ENCODE measurements at regions not wholly inside any gene's neighbourhood (a gene's known extent, or its start where the extent isn't known, plus 50 kb on each side); places are given as distances from the start of the nearest gene placed in this dataset.

DNA sequence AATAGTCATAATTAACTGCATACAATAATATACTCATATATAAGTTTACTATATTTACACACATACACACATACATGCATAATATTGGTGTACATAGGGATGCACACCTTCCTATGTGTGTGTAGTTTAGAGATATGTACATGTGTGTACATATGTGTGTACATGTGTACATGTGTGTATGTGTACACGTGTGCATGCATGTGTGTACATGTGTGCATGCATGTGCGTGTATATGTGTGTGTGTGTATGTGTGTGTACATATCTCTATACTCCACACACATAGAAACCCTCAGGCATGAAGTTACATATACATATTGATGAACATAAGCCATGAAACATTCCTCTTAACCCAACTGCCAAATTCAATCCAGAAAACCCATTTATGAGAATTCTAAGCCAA, 547.8 kb downstream of the TLR4 start:
- TF ChIP-seq ZNF8 (CRISPR knock-in tag; IDR thresholded peaks at IDR 0.05): no peak
- TF ChIP-seq ZC3H10 (CRISPR knock-in tag; IDR thresholded peaks at IDR 0.05): no peak
- TF ChIP-seq ISL1 (CRISPR knock-in tag; IDR thresholded peaks at IDR 0.05): no peak
- TF ChIP-seq ARNTL (CRISPR knock-in tag; IDR thresholded peaks at IDR 0.05; ENCODE audit: borderline replicate concordance, low read depth): no peak
- TF ChIP-seq ZFP3 (CRISPR knock-in tag; IDR thresholded peaks at IDR 0.05): no peak
- no peak for TF ChIP-seq CSDC2 (CRISPR knock-in tag; IDR thresholded peaks at IDR 0.05)
- TF ChIP-seq, protein P1, sequence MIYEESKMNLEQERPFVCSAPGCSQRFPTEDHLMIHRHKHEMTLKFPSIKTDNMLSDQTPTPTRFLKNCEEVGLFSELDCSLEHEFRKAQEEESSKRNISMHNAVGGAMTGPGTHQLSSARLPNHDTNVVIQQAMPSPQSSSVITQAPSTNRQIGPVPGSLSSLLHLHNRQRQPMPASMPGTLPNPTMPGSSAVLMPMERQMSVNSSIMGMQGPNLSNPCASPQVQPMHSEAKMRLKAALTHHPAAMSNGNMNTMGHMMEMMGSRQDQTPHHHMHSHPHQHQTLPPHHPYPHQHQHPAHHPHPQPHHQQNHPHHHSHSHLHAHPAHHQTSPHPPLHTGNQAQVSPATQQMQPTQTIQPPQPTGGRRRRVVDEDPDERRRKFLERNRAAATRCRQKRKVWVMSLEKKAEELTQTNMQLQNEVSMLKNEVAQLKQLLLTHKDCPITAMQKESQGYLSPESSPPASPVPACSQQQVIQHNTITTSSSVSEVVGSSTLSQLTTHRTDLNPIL (CRISPR knock-in tag; IDR thresholded peaks at IDR 0.05; ENCODE audit: low read depth): no peak
- TF ChIP-seq, protein P2, sequence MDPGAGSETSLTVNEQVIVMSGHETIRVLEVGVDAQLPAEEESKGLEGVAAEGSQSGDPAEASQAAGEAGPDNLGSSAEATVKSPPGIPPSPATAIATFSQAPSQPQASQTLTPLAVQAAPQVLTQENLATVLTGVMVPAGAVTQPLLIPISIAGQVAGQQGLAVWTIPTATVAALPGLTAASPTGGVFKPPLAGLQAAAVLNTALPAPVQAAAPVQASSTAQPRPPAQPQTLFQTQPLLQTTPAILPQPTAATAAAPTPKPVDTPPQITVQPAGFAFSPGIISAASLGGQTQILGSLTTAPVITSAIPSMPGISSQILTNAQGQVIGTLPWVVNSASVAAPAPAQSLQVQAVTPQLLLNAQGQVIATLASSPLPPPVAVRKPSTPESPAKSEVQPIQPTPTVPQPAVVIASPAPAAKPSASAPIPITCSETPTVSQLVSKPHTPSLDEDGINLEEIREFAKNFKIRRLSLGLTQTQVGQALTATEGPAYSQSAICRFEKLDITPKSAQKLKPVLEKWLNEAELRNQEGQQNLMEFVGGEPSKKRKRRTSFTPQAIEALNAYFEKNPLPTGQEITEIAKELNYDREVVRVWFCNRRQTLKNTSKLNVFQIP (CRISPR knock-in tag; IDR thresholded peaks at IDR 0.05; ENCODE audit: borderline replicate concordance, low read depth): no peak
- TF ChIP-seq ZNF565 (CRISPR knock-in tag; conservative IDR thresholded peaks at IDR 0.05; ENCODE audit: low read depth): no peak
- no peak for TF ChIP-seq TOX (CRISPR knock-in tag; IDR thresholded peaks at IDR 0.05; ENCODE audit: borderline replicate concordance)
- TF ChIP-seq TSHZ2 (CRISPR knock-in tag; IDR thresholded peaks at IDR 0.05): no peak
- TF ChIP-seq OSR1 (CRISPR knock-in tag; IDR thresholded peaks at IDR 0.05): no peak
- TF ChIP-seq RARB (CRISPR knock-in tag; IDR thresholded peaks at IDR 0.05): no peak
- TF ChIP-seq PATZ1 (CRISPR knock-in tag; IDR thresholded peaks at IDR 0.05; ENCODE audit: borderline replicate concordance): no peak
- no peak for TF ChIP-seq PPARA (CRISPR knock-in tag; IDR thresholded peaks at IDR 0.05; ENCODE audit: borderline replicate concordance)
- TF ChIP-seq CSRNP3 (CRISPR knock-in tag; IDR thresholded peaks at IDR 0.05): no peak
- TF ChIP-seq ZFP30 (CRISPR knock-in tag; IDR thresholded peaks at IDR 0.05): no peak
- no peak for ATAC-seq

- no peak for ATAC-seq
- TF ChIP-seq RARB (CRISPR knock-in tag; IDR thresholded peaks at IDR 0.05) (no peak), ISL1 (CRISPR knock-in tag; IDR thresholded peaks at IDR 0.05) (no peak), OSR1 (CRISPR knock-in tag; IDR thresholded peaks at IDR 0.05) (no peak), PATZ1 (CRISPR knock-in tag; IDR thresholded peaks at IDR 0.05; ENCODE audit: borderline replicate concordance) (no peak), ZFP3 (CRISPR knock-in tag; IDR thresholded peaks at IDR 0.05) (no peak), TOX (CRISPR knock-in tag; IDR thresholded peaks at IDR 0.05; ENCODE audit: borderline replicate concordance) (no peak), ZFP30 (CRISPR knock-in tag; IDR thresholded peaks at IDR 0.05) (no peak), ZNF70 (CRISPR knock-in tag; IDR thresholded peaks at IDR 0.05) (no peak), ZNF565 (CRISPR knock-in tag; conservative IDR thresholded peaks at IDR 0.05; ENCODE audit: low read depth) (no peak), ESRRG (CRISPR knock-in tag; IDR thresholded peaks at IDR 0.05) (no peak), ARNTL (CRISPR knock-in tag; IDR thresholded peaks at IDR 0.05; ENCODE audit: borderline replicate concordance, low read depth) (no peak), CSRNP3 (CRISPR knock-in tag; IDR thresholded peaks at IDR 0.05) (no peak), PPARA (CRISPR knock-in tag; IDR thresholded peaks at IDR 0.05; ENCODE audit: borderline replicate concordance) (no peak), CSDC2 (CRISPR knock-in tag; IDR thresholded peaks at IDR 0.05) (no peak), ZNF8 (CRISPR knock-in tag; IDR thresholded peaks at IDR 0.05) (no peak)
- TF ChIP-seq, protein P2 (CRISPR knock-in tag; IDR thresholded peaks at IDR 0.05; ENCODE audit: borderline replicate concordance, low read depth): no peak
- TF ChIP-seq, protein P1 (CRISPR knock-in tag; IDR thresholded peaks at IDR 0.05; ENCODE audit: low read depth): no peak
Observed at GRCh38 chr9:118262191-118262590, 558.0 kb downstream of the TLR4 start.
